ENCODE measurements at regions not wholly inside any gene's neighbourhood (a gene's known extent, or its start where the extent isn't known, plus 50 kb on each side); places are given as distances from the start of the nearest gene placed in this dataset.

- TF ChIP-seq POLR2AphosphoS5 (IDR thresholded peaks at IDR 0.05): no peak
- TF ChIP-seq POLR2A (IDR thresholded peaks at IDR 0.05): no peak
- no peak for TF ChIP-seq CTCF (IDR thresholded peaks at IDR 0.05)
These were observed 268.7 kb downstream of the EDEM1 start for GRCh38 chr3:5456199-5456598.
